ENCODE measurements at regions not wholly inside any gene's neighbourhood (a gene's known extent, or its start where the extent isn't known, plus 50 kb on each side); places are given as distances from the start of the nearest gene placed in this dataset.

DNA sequence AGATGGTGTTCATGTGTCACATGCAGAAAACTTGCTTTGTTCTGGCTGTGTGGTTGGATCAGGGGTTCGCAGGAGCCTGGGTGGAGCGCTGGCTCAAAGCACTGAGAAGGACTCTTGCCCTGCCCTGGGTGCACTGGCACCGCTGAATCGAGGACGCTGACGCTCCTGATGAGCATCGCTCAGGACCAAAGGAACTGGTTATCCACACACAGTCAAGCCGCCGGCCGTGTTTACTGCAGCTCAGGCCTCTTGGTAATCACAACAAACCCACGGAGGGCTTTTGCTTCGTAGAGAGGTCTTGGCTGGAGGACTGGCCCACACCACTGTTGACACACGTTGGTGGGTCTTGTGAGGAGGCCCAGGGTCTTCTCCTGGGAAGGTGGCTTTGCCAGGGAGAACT lies 299.4 kb upstream of the IRX2 start:
- TF ChIP-seq POLR2A (IDR thresholded peaks at IDR 0.05) (no peak), CTCF (IDR thresholded peaks at IDR 0.05) (no peak)

Data from tibial nerve (tissue), 3 donors.